H1 (cell line): ENCODE measurements at regions not wholly inside any gene's neighbourhood (a gene's known extent, or its start where the extent isn't known, plus 50 kb on each side); places are given as distances from the start of the nearest gene placed in this dataset.

Experiments
- CTCF ChIA-PET: fragments of 300-600 bp; sonication (Branson Sonifier 250); formaldehyde crosslinking; loops from one replicate; lab custom pipeline; 2021; ENCODE audit not compliant: partially characterized antibody; lab: Charles Lee
- POLR2A ChIA-PET: fragments of 300-600 bp; sonication (Branson Sonifier 250); formaldehyde crosslinking; loops from one replicate; lab custom pipeline; 2021; ENCODE audit warnings: inconsistent platforms; ENCODE audit not compliant: partially characterized antibody; lab: Charles Lee
- DNase-seq, 2 experiments: peaks; one replicate each; pipeline versions ENCODE4 v3.0.0 to v3.0.0-alpha.2; 2010 to 2022; ENCODE audit warnings: low spot score in 2 of 2, low read depth in 1 of 2, mixed read lengths in 1 of 2
- FAIRE-seq: peaks from 2 replicates; lab custom pipeline; 2011; peaks lifted over from hg19 to GRCh38; lab: Jason Lieb, UNC
- H2AFZ ChIP-seq: 2 replicates; pipeline ENCODE4 v1.8.1; 2012; ENCODE audit warnings: low read length, inconsistent platforms
- H2AK5ac ChIP-seq: 2 replicates; pipeline ENCODE4 v1.6.1; 2013; ENCODE audit warnings: low read depth, low read length
- H2BK120ac ChIP-seq: replicated peaks from 2 replicates; pipeline ENCODE3; 2013; ENCODE audit warnings: low read depth, low read length, inconsistent platforms
- H2BK12ac ChIP-seq: 2 replicates; pipeline ENCODE4 v1.6.1; 2013; ENCODE audit warnings: low read depth, low read length
- H2BK15ac ChIP-seq: 2 replicates; pipeline ENCODE4 v1.6.1; 2013; ENCODE audit warnings: low read length
- H2BK20ac ChIP-seq: 2 replicates; pipeline ENCODE4 v1.6.1; 2013; ENCODE audit warnings: low read length
- H2BK5ac ChIP-seq: 2 replicates; pipeline ENCODE4 v1.6.1; 2013; ENCODE audit warnings: low read depth, low read length
- H3K14ac ChIP-seq: 2 replicates; pipeline ENCODE4 v1.6.1; 2013; ENCODE audit warnings: inconsistent platforms; ENCODE audit not compliant: insufficient read length
- H3K18ac ChIP-seq: 2 replicates; pipeline ENCODE4 v1.6.1; 2013; ENCODE audit warnings: low read length; ENCODE audit errors: extremely low read depth
- H3K23ac ChIP-seq: 2 replicates; pipeline ENCODE4 v1.6.1; 2013; ENCODE audit warnings: inconsistent platforms; ENCODE audit not compliant: insufficient read length
- H3K23me2 ChIP-seq: 2 replicates; pipeline ENCODE4 v1.6.1; 2013; ENCODE audit warnings: low read depth, low read length
- H3K27ac ChIP-seq: 2 replicates; pipeline ENCODE4 v1.6.1; 2011; ENCODE audit warnings: low read depth, low read length, inconsistent platforms
- H3K27me3 ChIP-seq, 4 experiments: replicated peaks in 1 of 4; 1 replicate in 1 of 4; 2 replicates in 3 of 4; pipeline versions ENCODE4 v1.6.1 to v1.8.1; 2011 to 2013; ENCODE audit warnings: low read length in 3 of 4, mild to moderate bottlenecking in 3 of 4, inconsistent platforms in 2 of 4, mixed read lengths in 2 of 4, moderate library complexity in 1 of 4; ENCODE audit not compliant: control insufficient read depth in 3 of 4, insufficient read depth in 3 of 4; ENCODE audit errors: extremely low read depth in 1 of 4
- H3K36me3 ChIP-seq, 4 experiments: 2 replicates each; pipeline versions ENCODE4 v1.6.1 to v1.8.1; 2011 to 2013; ENCODE audit warnings: mild to moderate bottlenecking in 4 of 4, low read length in 3 of 4, moderate library complexity in 2 of 4, control low read depth in 1 of 4, inconsistent platforms in 1 of 4; ENCODE audit not compliant: insufficient read depth in 4 of 4, control insufficient read depth in 2 of 4
- H3K4ac ChIP-seq: replicated peaks from 2 replicates; pipeline ENCODE3; 2013; ENCODE audit warnings: low read length, low read depth, mixed read lengths, inconsistent platforms; ENCODE audit not compliant: insufficient read length
- H3K4me1 ChIP-seq, 4 experiments: replicated peaks in 1 of 4; 1 replicate in 1 of 4; 2 replicates in 3 of 4; pipeline versions ENCODE4 v1.6.1 to v1.8.1; 2011 to 2013; ENCODE audit warnings: low read length in 3 of 4, inconsistent platforms in 2 of 4, mixed read lengths in 1 of 4; ENCODE audit not compliant: insufficient read depth in 4 of 4, control insufficient read depth in 3 of 4
- H3K4me2 ChIP-seq, 2 experiments: 2 replicates each; pipeline versions ENCODE4 v1.6.1 to v1.8.1; 2011 to 2013; ENCODE audit warnings: low read depth in 2 of 2, low read length in 2 of 2, control low read depth in 1 of 2, inconsistent platforms in 1 of 2, mild to moderate bottlenecking in 1 of 2; ENCODE audit not compliant: insufficient read depth in 1 of 2
- H3K4me3 ChIP-seq, 4 experiments: fragments of 200-600, 300-600 bp in 1 of 4; sonication (generic), shearing (Covaris generic), sonication (Bioruptor Twin) in 1 of 4; 2 replicates each; pipeline versions ENCODE4 v1.5.1 to v1.8.1; 2011 to 2016; ENCODE audit warnings: low read length in 4 of 4, low read depth in 3 of 4, control low read depth in 2 of 4, inconsistent platforms in 2 of 4, mild to moderate bottlenecking in 2 of 4, mixed read lengths in 1 of 4, moderate library complexity in 1 of 4; ENCODE audit not compliant: insufficient read depth in 2 of 4; ENCODE audit errors: extremely low read depth in 1 of 4
- H3K56ac ChIP-seq: replicated peaks from 2 replicates; pipeline ENCODE3; 2013; ENCODE audit warnings: low read depth, mild to moderate bottlenecking, mixed read lengths, low read length, inconsistent platforms; ENCODE audit not compliant: insufficient read length
- H3K79me1 ChIP-seq: 2 replicates; pipeline ENCODE4 v1.6.1; 2013; ENCODE audit warnings: low read depth, low read length, control low read depth
- H3K79me2 ChIP-seq, 2 experiments: 2 replicates each; pipeline versions ENCODE4 v1.6.1 to v1.8.1; 2012 to 2013; ENCODE audit warnings: low read length in 2 of 2, mild to moderate bottlenecking in 2 of 2, inconsistent platforms in 1 of 2; ENCODE audit not compliant: insufficient read depth in 2 of 2, control insufficient read depth in 1 of 2
- H3K9ac ChIP-seq, 4 experiments: replicated peaks in 1 of 4; 1 replicate in 1 of 4; 2 replicates in 3 of 4; pipeline versions ENCODE4 v1.6.1 to v1.8.1; 2011 to 2013; ENCODE audit warnings: low read depth in 3 of 4, low read length in 3 of 4, control low read depth in 2 of 4, mild to moderate bottlenecking in 2 of 4, moderate library complexity in 2 of 4, inconsistent platforms in 1 of 4; ENCODE audit errors: extremely low read depth in 1 of 4
- H3K9me3 ChIP-seq, 2 experiments: 2 replicates each; pipeline versions ENCODE4 v1.6.1 to v1.8.1; 2012 to 2013; ENCODE audit warnings: mild to moderate bottlenecking in 2 of 2, moderate library complexity in 2 of 2, control low read depth in 1 of 2, inconsistent platforms in 1 of 2, low read depth in 1 of 2, low read length in 1 of 2, mixed read lengths in 1 of 2; ENCODE audit not compliant: insufficient read depth in 2 of 2
- H4K20me1 ChIP-seq, 2 experiments: replicated peaks in 1 of 2; 2 replicates each; pipeline versions ENCODE3 to v1.8.1; 2011 to 2013; ENCODE audit warnings: inconsistent platforms in 2 of 2, low read length in 2 of 2, mild to moderate bottlenecking in 1 of 2; ENCODE audit not compliant: insufficient read depth in 2 of 2, control insufficient read depth in 1 of 2
- H4K5ac ChIP-seq: 2 replicates; pipeline ENCODE4 v1.6.1; 2013; ENCODE audit warnings: low read length, low read depth, mixed read lengths, inconsistent platforms; ENCODE audit not compliant: insufficient read length
- H4K8ac ChIP-seq: 2 replicates; pipeline ENCODE4 v1.8.0; 2013; ENCODE audit warnings: mild to moderate bottlenecking, moderate library complexity, low read length, inconsistent platforms; ENCODE audit not compliant: insufficient read depth; ENCODE audit errors: extremely low read depth
- H4K91ac ChIP-seq: replicated peaks from 2 replicates; pipeline ENCODE3; 2013; ENCODE audit warnings: low read length, mixed read lengths, inconsistent platforms; ENCODE audit not compliant: insufficient read length
- EZH2 ChIP-seq: fragments of 200-600 bp; sonication (generic); IDR thresholded peaks from 2 replicates; pipeline ENCODE4 v1.7.1; 2012; ENCODE audit warnings: low read depth, mild to moderate bottlenecking, moderate library complexity, low read length, inconsistent platforms; ENCODE audit not compliant: severe bottlenecking
- JUN ChIP-seq: IDR thresholded peaks from 2 replicates; pipeline ENCODE4 v1.6.1; 2011; ENCODE audit warnings: low read depth, mild to moderate bottlenecking, improper control_type of control experiment, low read length
- JUND ChIP-seq: IDR thresholded peaks from 2 replicates; pipeline ENCODE4 v1.6.1; 2011; ENCODE audit warnings: mild to moderate bottlenecking, improper control_type of control experiment, low read length
- KDM1A ChIP-seq: fragments of 200-600, 300-600 bp; sonication (generic); IDR thresholded peaks from 2 replicates; pipeline ENCODE4 v1.7.1; 2016; ENCODE audit warnings: mild to moderate bottlenecking, low read length, borderline replicate concordance
- KDM4A ChIP-seq: IDR thresholded peaks from one replicate; pipeline ENCODE4 v1.7.1; 2012; ENCODE audit warnings: low read depth, mild to moderate bottlenecking, moderate library complexity, low read length, inconsistent platforms; ENCODE audit not compliant: severe bottlenecking
- KDM5A ChIP-seq: fragments of 200-600 bp; IDR thresholded peaks from 2 replicates; pipeline ENCODE4 v1.7.1; 2012; ENCODE audit warnings: mild to moderate bottlenecking, low read length, inconsistent platforms, mixed read lengths
- TCF12 ChIP-seq: IDR thresholded peaks from 2 replicates; pipeline ENCODE4 v1.6.1; 2011; ENCODE audit warnings: low read depth, mild to moderate bottlenecking, low read length
- YY1 ChIP-seq: IDR thresholded peaks from 2 replicates; pipeline ENCODE4 v1.6.1; 2011; ENCODE audit warnings: low read depth, mild to moderate bottlenecking, low read length
- WGBS, 2 experiments: shearing (Covaris generic) in 1 of 2; methylation state at CpG; one replicate each; pipeline versions ENCODE4 v1.1.6 to v1.1.7; 2013 to 2015; ENCODE audit warnings: low lambda C conversion rate in 2 of 2, mixed read lengths in 2 of 2, inconsistent platforms in 1 of 2, low coverage in 1 of 2, missing lambda C conversion rate in 1 of 2; ENCODE audit not compliant: insufficient replicate concordance in 2 of 2, insufficient coverage in 1 of 2, insufficient read length in 1 of 2; ENCODE audit errors: extremely low coverage in 1 of 2, missing lambda C conversion rate in 1 of 2; 5-methylcytosine and 5-hydroxymethylcytosine counted together

GRCh38 chr1:5794279-5794678 is 197.9 kb downstream of the NPHP4 start:
- no peak overlapping the region for H4K5ac ChIP-seq
- no peak overlapping the region for H2BK120ac ChIP-seq
- H4K91ac ChIP-seq, result no peak overlapping the region
- no peak overlapping the region for H3K23ac ChIP-seq
- WGBS, 2 experiments, result 87% methylated on average over 7 of the region's 7 CpGs; no CpG with 5 or more reads in 1 of the 2 experiments
- ChIA-PET POLR2A (no interaction called here), CTCF (interaction anchor here (1.2 to 1.4 kb wide), 2 partner anchors 34 to 49 kb away, joined by 3 read pairs; no protein-coding TSS in a partner anchor)
- peaks cover 0 to 3% (median 1%) of the 10 kb centered on the region in 4 experiments; a peak in 5 of 7 replicates for H3K4me1 ChIP-seq
- no peak overlapping the region for H3K18ac ChIP-seq
- no peak overlapping the region for H3K4ac ChIP-seq
- H2BK20ac ChIP-seq, result no peak overlapping the region
- H3K4me2 ChIP-seq, result no peak overlapping the region
- FAIRE-seq, result no peak
- H3K9me3 ChIP-seq, result no peaks in the 10 kb centered on the region; a peak in 1 of 4 replicates
- TF ChIP-seq KDM5A (no peak), JUND (no peak), TCF12 (no peak), KDM4A (no peak), JUN (no peak), YY1 (no peak), KDM1A (no peak), EZH2 (no peak)
- H2BK15ac ChIP-seq, result no peak overlapping the region
- H3K23me2 ChIP-seq, result no peaks in the 10 kb centered on the region
- H3K27me3 ChIP-seq, result no peaks in the 10 kb centered on the region
- H3K36me3 ChIP-seq, result no peaks in the 10 kb centered on the region
- no peak overlapping the region for H2AK5ac ChIP-seq
- no peak overlapping the region for H2AFZ ChIP-seq
- peaks cover 0 to 4% of the 10 kb centered on the region in 2 experiments for H4K20me1 ChIP-seq
- H2BK12ac ChIP-seq, result no peak overlapping the region
- no peaks in the 10 kb centered on the region for H3K79me1 ChIP-seq
- no peak overlapping the region for H4K8ac ChIP-seq
- no peak overlapping the region for H3K4me3 ChIP-seq
- H3K14ac ChIP-seq, result no peak overlapping the region
- DNase-seq, result no peak
- no peak overlapping the region for H2BK5ac ChIP-seq
- H3K27ac ChIP-seq, result no peak overlapping the region
- H3K9ac ChIP-seq, result no peak overlapping the region; a peak in 1 of 7 replicates
- no peaks in the 10 kb centered on the region for H3K79me2 ChIP-seq
- no peak overlapping the region for H3K56ac ChIP-seq
